HG03139 (cell line): ENCODE measurements at regions not wholly inside any gene's neighbourhood (a gene's known extent, or its start where the extent isn't known, plus 50 kb on each side); places are given as distances from the start of the nearest gene placed in this dataset.
"Not testable (repeated sequence)": the region's sequence is repeated elsewhere in the genome, so short reads cannot be mapped to it uniquely, and the experiment has no call there.

Source experiments
- ATAC-seq: cut with Tn5 transposase; IDR thresholded peaks from one replicate; pipeline ENCODE4 v1.9.1; 2021; ENCODE audit not compliant: unreplicated experiment

DNA sequence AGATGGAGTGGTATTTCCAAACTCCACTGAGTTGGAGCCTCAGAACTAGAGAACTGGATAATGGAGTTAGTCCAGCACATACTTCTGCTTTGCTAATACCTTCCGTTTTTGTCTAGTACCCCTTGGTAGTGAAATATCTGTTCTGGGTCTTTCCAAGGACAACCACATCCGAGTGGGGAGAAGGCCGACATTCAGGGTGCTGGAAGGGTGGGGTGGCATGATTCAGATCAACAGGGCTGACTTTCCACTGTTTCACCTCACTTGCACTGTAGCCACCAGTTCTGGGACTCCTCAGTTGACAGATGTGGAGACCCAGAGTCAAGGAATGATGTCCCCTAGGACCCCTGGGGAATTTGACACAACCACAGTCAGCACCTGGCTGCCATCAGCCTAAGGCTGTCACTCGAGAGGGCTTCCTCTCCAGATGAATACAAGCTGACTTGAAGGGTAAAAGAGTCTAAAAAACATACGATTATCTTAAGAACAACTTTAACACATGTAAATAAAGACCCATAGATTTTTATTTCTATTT is 84.8 kb upstream of the HNF1B start:
- ATAC-seq: peak; percentile 40

DNA sequence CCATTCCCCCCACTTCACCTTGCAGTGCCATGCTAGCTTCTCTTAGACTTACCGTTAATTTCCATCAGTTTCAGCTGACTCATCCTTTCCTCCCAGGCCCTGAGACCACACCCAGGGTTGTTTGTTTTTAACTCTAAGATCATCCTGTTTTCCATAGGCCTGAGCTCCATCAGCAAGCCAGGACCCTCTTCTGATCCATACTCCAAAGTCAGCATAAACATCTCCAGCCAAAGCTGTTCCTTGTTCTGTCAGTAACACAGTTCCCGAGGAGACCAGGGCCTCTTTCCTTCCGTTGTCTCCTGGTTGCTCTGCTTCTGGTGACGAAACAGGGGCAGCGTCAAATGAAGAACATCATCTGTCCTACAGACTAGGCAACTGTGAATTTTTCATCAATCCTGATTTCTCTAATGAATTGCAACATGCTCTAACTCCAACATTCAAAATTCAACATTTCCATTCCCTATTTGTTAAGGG is 83.8 kb upstream of the HNF1B start:
- no peak for ATAC-seq

DNA sequence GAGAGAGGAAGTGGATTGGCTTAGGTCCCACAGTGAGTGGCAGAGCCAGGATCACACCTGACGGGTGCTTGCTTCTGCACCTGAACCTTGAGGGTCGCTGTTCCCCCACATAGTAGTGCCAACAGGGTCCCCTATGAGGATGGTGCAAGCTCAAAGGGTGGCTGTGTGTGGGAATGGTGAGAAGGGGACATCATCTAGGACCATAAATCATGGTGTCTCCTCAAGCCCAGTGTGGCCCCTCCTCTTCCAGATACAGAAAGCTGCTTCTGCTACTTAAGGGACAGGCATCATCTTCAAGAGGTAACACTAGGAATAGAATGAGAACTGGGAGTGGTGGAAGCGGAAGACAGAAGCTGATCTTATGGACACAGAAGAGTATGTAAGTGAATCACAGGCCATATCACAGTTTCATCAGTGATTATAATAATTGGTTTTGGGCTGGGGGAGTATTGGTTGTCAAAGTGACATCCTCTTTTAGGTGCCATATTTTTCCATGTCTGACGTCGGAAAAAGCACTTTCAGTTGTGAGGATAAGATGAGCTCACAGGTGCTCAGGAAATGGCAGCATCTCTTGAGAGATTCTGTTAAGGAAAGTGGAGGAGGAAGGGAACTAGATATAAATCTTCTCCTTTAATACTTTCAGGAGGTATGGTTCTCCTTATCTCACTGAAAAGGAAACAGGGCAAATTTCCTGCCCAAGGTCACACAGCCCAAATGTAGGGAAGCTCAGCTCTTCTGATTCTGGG is 83.2 kb upstream of the HNF1B start:
- no peak for ATAC-seq

DNA sequence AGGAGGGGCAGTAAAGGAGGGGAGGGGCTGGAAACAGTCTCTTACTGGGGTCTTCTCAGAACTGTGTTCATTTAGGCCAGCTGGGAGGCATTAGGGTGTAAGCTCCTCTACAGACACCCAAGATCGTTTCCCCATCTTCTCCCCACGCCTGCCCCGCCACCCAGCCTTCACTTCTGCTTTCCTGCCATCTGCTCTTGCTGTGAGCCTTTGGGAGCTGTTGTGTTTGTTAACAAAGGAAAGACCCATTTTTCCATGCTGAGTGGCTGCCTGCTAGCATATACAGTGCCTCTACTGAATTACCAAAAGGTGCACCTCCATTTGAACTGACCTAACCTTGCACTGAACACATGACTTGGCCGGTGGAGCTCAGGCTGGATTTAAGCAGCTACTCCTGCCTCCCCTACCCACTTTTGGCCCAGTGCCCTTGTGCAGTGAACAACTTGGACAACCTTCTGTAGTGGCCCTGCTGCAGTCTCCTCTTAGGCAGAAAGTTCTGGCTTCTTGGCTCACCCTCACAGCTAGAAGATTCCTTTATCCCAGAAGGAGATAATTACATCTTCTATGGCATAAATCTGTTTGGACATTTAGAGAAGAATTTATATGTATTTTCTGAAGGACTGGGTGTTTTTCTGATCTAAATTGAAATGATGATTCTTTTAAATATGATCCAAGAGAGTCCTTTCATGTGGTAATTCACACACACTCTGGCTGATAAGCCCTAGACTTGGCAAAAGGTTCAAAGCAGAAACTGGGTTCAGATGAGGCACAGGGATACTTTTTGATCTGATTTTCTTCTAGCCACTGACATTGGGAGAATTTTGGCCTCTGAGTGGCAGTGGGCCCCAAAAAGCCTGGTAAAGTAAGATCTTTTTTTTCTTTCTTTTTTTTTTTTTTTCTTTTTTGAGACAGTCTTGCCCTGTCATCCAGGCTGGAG is 81.9 kb upstream of the HNF1B start:
- no peak for ATAC-seq

DNA sequence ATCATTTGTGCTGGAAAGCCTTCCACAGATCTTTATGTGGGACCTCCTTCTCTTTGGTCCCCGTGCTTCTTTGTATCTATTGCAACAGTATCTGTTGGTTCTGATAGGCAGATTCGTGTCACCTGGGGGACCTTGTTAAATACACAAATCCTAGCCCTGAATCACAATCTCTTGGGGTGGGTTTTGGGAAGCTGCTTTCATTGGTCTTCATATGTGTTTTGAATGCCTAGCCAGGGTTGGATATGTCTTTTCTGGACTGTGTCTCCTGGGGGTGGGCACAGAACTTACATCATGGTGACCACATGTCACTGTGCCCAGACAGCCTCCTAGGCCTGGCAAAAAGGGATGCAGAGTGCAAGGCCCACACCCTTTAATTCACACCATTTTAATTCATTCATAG is 81.0 kb upstream of the HNF1B start:
- ATAC-seq: no peak

DNA sequence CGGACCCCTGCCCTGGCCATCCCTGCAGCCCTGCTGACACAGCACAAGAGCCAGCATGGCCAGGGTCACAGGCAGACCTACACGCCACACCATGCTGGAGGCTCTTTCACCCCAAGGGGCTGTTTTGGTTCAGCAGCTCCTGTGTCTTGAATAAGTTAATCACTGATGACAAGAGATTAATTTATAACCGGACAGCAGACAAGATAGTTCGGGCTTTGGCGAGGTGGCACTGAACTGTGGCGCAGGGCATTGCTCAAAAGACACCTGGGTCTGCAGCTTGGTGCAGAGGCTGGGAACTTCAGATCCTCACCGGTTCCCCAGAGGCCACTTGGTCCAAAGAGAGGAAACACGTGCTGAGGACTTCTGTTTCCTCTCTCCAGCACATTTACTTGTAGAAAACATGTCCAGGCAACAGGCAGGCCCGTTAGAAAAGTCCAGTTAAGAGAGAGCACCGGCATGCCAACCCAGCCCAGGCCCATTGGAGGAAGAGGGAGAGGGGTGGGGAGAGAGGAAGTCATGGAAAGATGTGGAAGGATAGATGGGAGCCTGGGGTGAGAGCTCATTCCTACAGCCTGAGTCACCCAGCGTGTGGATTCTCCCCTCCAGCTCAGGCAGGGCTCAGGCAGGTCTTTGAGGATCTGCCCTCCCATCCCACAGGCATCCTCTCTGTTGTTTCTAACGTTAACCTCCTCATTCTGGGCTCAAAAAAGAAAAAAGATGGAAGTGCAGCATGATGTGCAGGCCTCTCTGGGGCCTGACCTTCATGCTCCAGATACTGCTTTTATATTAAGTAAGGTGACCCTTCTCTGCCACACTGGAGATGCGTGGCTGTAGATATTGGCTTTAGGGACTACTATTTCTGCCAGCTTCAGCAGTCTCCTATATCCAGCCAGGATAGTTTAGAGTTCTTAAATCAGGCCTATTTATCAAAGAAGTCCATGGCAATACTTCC is 80.0 kb upstream of the HNF1B start:
- ATAC-seq: peak; percentile 47

DNA sequence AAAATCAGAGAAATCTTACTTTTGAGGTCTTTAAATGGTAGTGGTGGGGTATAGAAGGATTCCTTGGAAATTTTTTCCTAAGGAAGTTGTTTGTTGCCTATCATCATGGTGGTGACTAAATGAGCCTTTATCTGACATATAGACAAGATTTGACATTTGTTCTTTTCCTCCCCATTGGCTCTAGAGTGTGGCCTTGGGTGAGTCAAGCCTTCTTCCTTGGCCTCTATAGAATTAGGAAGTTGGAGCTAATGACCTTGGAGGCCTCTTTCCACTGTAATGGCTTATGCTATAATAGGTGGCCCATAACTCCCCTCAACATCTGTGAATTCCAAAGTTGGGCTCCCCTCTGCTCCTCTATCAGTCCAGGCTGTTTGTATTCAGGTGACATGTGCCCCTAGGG is 79.1 kb upstream of the HNF1B start:
- ATAC-seq: no peak

DNA sequence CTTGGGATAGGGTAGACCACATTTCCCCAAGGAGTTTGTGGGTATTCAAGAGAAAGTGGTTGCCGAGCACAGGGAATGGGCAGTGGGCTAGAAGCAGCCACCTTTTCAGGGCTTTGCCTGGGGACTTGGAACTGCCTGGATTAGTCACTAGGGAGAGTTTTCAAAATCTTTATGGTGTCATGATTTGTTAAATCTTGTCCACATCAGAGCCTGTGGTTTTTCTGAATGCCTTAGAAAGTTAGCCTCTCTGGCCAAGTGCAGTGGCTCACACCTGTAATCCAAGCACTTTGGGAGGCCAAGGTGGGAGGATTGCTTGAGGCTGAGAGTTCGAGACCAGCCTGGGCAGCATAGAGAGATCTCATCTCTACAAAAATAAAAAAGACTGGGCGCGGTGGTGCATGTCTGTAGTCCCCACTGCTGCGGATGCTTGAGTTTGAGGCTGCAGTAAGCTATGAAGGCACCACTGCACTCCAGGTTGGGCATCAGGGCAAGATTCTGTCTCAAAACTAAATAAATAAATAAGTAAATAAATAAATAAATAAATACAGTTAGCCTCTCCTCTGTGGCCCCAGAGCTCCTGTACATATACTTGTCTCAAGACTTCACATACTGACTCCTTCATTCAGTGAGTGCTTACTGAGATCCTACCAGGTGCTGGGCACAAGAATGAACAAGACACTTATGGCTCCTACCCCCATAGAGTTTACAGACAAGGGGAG is 76.3 kb upstream of the HNF1B start:
- no peak for ATAC-seq

DNA sequence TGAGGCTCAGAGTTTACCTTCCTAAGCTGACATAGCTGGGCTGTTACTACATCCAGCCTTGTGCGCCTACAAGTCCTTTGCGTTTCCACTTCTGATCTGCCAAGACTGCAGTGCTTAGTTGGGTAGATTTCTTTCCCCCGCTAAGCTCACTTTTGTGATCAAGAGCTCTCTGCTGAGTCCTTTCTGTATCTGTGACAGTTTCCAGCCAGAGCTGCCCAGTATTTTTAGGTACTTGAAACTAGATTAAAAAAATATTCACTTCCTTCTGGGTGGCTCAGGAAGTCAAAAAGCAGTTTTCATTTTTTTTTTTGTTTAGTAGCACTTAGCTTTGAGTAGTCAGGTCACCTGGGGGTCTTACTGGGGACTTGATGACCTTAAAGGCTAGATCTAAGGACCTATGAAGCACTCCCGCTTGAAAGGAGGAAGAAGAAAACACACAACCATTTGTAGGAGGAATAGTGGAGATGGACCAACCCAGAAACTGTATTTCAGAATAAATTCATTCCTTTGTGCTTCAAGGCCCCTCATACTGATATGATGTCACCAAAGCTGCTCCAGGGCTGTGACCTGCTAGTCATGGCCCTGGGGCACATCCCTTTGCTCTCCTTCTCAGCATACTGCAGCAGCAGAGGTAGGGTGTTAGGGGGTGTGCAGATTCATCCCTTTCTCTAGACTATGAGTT is 75.6 kb upstream of the HNF1B start:
- no peak for ATAC-seq

DNA sequence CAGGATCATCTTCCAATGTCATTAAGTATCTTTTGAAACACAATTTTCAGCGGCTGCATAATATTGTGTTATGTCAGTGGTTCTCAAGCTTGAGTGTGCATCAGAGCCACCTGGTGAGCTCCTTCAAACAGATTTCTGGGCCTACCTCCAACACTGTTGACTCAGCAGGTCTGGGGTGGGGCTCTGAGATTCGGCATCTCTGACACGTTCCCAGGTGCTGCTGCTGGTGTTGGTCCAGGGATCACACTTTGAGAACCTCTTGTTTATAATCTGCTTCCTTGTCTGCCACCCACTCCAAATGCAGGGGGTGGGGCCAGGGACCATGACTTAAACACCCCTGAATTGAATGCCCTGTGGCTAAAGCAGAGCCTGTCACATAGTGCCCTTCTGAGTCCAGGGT is 73.8 kb upstream of the HNF1B start:
- ATAC-seq: no peak

DNA sequence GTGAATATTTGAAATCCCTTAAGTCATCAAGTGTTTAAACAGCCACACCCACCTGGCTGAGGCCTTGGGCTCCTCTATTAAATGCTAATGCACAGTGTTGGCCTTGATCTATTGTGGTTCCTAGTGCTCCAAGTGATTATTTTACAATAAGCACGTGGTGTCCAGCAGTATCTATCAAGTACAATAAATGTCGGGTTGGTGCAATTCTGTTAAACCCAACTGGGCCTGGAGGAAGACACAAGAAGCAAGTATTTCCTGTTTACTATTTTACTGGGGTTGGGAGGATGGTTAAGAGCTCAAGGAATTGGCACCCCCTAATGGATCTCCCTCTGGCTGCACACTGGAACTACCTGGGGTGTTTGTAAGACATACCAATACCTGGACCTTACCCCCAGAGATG is 72.1 kb upstream of the HNF1B start:
- ATAC-seq: no peak

DNA sequence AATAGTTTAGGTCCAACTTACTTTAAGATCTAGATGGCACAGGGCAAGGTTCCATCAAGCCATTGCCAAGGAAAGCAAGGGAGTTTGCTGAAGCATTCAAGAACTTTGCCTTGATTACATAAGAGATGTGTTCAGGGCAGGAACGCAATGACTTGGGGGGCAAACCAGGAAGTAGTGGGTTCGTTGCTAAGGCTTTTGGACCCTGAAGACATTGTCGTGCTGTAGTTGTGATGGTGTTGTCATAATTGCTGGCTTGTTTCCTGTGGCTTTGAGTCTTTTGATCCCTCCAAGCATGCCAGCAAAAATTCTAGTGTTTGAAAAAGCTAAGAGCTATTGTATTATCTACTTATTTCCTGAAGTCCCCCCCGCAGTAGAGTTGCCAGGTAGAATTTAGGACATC is 70.7 kb upstream of the HNF1B start:
- ATAC-seq: no peak

DNA sequence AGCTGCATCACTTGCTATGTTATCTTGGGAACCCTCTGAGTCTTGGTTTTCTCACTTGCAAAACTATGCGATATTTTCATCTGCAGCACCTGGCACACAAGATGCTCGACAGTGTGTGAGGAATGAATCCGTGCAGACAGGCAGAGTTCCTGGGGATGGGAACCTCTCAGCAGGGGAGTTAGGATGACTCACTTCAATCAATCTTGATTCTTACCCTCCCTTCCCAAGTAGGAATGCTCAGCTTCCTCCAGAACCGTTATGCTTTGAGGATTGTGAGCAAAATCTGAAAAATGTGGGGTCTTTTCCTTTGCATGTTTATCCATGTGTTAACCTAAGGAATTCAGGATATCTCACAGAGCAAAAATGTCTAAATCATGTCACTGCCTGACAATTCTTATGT is 68.9 kb upstream of the HNF1B start:
- ATAC-seq: no peak

DNA sequence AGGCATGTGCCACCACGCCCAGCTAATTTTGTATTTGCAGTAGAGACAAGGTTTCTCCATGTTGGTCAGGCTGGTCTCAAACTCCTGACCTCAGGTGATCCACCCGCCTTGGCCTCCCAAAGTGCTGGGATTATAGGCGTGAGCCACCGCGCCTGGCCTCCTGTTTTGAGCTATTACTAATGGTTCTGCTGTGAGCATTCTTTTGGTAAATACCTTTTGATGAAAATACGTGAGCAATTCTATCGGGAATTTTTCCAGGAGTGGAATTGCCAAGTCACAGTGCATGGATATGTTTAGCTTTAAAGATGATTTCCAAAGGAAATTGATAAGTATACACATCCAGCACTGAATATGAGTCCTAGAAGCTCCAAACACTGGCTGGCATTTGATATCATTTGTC is 64.0 kb upstream of the HNF1B start:
- not testable (repeated sequence) for ATAC-seq

DNA sequence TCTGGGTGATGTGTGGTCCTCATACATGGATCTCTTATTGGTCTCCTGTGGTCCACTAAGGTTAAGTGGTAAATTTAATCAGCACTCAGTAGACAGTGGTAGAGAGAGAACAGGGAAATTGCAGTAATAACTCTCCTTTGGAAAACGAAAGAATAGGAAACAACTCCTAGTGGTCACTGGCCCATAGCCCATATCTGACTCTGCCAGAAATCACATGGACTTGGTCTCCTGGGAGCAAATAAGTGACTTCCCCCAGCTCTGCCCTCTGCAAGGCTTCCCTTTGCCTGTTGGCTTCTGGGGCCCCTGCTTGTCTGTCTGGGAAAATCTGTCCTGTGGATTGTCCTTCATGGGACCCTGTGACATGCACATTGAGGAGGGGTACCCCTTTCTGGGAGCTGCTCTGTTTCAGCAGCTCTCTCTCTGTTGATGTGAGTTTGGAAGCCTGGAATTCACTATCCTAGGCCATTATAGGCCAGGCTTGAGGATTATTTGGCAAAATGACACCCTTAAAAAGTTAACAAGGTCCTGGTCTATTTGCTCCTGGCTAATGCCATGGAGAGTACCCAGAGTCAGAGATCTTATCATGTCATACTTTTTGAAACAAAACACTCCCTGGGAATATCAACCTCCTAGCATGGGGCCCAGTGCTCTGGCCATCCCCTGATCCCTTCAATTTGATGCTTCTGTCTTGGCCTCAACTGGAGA is 58.0 kb upstream of the HNF1B start:
- ATAC-seq: no peak

DNA sequence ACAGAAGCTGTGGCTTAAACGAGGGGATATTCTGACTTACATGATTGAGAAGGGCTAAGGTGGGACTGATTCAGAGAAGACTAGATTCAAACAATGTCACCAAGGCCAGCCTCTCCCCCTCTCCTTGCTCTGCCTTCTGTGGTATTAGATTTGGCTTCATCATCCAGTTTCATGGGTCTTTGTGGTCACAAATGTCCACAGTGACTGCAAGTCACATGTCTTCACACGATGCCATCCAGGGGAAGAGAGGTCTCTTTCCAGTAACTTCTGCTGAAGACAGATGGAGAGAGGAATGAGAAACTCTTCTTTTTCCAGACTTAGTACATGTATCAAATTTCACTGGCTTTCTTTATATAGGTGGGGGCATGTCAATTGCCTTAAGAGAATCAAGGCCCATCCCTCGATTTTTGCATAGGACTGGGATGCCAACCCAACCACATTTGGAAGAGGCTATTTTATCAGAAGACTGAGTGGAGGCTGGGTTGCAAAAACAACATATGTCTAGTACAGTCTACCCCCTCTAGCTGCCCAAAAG is 57.3 kb upstream of the HNF1B start:
- no peak for ATAC-seq

DNA sequence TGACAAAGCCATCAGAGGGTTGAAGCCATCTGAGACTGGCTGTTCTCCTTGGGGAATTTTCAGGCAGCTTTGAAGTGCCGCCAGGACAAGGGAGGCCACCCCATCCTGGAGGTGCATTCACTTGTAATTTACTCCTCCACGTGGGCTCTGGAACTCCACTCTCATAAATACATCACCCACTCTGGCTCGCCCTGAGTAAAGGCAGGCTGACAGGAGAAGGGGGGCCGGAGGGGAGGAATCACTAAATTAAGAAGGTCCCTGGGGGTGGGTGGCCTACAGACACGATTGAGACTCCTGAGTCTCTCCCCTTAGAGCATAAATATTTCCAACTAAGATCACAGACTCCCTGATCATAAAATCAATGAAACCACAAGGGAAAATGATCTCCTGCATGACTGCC is 56.3 kb upstream of the HNF1B start:
- no peak for ATAC-seq

DNA sequence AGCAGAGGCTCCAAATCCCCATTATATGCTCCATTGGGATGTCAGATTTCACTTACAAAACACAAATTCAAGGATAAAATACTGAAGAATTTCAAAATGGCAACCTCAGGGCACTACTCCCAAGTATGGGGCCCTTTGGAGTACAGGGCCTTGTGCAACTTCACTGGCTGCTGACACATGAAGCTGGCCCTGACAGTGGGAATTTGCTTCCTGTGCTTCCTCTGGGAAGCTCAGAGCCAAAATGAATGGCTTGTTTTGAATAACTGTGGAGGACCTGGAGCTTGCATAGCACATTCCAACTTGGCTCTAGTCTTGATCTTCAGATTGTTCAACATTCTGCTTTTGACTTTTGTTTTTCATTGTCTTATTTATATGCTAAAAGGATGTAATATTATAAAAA is 52.3 kb upstream of the HNF1B start:
- ATAC-seq: no peak

DNA sequence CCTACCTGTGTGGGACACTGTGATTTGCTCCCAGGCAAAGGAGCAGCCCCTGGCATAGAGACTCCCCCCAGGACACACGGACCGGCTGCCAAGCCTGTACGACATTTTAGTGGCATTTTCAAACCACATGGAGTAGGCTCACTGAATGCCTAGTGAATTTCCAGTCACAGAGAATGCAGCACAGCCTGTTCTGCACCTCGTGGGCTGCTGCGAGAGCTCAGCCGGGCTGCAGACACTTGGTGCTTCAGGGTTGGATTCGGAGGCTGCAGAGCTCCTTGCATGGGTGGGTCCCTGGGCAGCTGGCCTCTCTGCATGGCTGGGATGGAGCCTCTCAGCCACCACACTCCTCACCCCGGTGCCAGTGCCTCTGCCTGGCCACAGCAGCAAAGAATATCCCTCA is 51.2 kb upstream of the HNF1B start:
- ATAC-seq: no peak
